NCI-H1694 (cell line): ENCODE measurements at regions not wholly inside any gene's neighbourhood (a gene's known extent, or its start where the extent isn't known, plus 50 kb on each side); places are given as distances from the start of the nearest gene placed in this dataset.
"Not testable (repeated sequence)": the region's sequence is repeated elsewhere in the genome, so short reads cannot be mapped to it uniquely, and the experiment has no call there.

Source experiments
- DNase-seq: peaks from one replicate; lab custom pipeline; 2025; lab: John Stamatoyannopoulos, UW

DNA sequence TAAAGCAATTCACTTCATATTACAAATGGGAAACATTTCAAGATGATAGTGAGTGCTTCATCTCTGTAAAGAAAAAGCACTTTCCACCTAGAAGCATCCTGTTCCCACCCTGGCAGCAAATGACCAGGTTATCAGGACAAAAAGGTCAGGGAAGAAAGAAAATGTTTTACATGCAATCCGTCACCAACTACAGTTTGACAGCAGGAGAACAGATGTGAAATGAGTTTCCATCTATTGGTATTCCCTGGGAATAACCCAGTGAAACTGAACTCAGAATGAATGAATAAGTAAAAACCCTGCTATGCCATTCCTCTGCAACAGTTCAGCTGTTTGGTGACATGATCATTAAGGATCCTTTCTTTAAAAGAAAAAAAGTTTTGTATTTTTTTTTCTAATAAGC lies 67.6 kb downstream of the HTR1A start:
- DNase-seq = no peak

DNA sequence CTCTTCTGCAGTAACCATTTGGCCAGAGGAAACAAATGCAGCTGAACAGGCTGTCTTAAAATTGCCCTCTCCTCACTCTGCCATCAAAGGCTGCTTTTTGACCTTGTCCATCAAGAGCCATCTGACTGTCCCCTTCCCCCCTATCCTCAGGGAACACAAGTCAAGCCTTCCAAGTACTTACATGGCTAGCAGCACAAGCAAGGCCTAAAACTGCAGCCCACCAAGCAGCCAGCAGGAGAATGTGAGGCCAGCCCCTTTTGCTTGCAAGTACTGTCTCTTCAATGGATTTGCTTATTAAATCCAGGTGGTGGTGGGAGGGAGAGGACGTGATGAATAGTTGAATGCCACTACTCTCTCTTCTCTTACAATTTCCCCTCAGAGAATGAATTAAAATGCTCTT lies 83.5 kb downstream of the HTR1A start:
- DNase-seq = no peak

DNA sequence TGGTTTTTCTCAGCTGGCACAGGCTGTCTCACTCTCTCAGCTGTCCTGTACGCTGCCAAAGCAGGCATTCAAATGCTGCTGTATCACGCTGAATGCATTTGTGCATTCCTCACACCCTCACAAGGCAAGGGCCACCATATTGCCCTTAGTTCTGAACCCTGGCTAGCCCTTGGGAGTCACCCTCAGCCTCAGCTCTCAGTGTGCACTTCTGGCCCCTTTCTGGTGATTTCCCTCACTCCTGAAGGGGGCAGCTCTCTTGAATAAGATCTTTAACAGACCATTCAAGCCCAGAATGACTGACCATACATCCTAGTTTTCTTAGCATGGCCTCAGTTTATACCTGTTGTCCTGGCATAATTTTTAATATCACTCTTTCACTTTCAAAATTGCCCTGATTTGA lies 84.3 kb downstream of the HTR1A start:
- no peak for DNase-seq

DNA sequence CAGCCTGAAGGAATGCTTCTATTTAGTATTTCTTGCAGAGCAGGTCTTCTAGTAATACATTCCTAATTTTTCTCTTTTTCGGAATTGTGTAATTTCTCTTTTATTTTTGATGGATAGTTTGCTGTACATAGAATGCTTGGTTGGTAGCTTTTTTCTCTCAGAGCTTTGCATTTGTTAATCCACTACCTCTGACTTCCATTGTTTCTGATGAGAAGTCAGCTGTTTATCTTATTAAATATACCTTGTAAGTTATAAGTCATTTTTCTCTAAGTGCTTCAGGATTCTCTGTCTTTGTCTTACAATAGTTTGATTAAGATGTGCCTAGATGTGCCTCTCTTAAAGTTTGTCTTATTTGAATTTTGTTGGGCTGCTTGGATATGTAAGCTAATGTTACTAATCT lies 101.9 kb downstream of the HTR1A start:
- no peak for DNase-seq

DNA sequence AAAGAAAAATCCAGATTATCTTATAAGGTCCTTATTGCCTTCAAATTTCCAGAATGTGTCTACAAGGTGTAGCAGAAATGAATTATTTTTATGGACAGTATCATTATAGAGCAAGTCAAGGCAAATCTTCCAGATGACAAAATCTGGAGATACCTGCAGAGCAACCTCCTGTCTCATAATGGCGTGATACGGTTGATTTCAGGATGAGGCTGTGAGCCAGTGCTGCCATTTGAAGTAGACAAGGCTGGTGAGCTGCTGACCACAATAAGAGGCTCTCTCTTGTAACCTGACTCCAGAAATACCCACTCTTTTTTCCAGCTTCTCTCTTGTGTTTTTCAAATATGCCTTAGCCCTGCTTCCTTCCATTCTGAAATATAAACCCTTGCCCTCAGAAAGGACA lies 108.2 kb downstream of the HTR1A start:
- DNase-seq = no peak

DNA sequence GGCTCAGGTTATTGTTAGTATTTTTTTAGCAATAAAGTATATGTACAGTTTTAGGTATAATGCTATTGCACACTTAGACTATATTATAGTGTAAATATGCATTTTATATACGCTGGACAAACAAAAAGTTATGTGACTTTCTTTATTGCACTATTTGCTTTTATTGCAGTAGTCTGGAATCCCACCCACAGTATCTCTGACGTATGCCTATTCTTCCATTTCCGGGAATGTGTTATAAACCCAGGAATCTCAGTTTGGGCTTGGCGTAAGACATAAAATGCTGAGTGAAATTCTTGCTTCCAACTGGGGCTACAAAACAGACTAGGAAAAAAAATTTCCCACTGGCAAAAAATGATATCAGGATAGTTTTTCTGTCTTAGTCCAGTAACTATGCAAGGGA lies 119.1 kb downstream of the HTR1A start:
- DNase-seq = no peak

DNA sequence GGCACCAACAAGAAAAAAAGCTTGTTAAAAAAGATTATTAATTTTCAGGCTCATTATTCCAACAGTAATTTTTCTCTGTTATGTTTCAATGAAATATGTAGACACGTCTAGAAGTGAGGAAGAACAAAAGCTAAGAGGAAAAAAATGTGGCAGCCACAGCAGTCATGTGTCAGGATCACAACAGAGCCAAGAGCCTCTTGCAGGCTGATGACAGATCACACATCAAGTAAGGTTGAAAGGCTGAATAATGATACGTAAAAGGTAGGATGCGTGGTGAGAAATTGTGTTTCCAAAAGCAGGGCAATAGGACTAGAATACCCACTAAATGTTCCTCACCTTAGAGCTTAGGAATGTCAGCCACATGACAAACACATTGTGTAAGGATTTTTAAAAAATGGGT lies 124.8 kb downstream of the HTR1A start:
- DNase-seq = no peak

DNA sequence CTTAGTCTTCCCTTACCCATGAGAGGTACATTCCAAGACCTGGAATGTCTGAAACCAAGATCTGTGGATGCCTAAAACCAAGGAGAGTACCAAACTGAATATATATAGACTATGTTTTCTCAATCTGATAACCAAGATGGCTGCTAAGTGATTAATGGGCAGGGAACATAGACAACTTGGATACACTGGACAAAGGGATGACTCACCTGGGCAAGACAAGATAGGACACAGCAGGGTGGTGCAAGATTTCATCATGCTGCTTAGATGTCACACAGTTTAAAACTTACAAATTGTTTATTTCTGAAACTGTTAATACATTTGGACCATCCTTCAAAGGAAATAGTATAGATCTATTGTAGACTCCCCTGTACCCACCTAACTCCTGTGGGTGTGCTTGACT lies 130.9 kb downstream of the HTR1A start:
- DNase-seq = no peak

DNA sequence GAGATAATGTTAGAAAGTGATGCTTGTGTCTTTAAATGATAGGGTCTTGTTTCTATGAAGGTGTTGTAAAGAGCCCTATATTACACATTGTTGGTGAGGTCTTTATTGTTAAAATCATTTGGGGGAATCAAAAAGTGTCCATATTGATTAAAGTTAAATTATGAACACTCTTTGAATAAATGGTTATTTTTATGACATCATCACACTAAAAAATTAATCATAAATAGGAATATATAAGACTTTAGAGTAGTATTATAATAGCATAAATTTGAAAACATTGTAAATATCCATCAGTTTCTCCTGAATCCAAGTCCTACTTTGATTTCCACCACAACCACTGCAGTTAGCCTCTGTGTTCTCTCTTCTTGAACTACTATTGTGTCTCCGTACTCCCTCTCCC lies 136.3 kb downstream of the HTR1A start:
- DNase-seq = no peak

DNA sequence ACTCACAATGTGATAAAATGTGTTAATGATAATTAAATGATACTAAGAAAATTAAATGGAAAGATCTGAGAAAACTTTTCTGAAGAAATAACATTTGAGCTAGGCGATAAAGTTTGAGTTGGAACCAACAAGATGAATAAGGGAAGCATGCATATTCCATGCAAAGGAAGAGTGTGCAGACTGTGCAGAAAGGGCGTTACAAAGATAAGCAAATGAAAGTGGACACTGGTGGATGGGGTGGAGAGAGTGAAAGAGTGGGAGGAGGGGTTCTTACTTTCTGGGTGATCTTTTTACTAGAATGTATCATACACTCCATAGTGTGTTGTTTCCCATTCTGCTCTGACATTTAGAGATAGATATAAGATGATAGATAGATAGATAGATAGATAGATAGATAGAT lies 138.7 kb downstream of the HTR1A start:
- no peak for DNase-seq

DNA sequence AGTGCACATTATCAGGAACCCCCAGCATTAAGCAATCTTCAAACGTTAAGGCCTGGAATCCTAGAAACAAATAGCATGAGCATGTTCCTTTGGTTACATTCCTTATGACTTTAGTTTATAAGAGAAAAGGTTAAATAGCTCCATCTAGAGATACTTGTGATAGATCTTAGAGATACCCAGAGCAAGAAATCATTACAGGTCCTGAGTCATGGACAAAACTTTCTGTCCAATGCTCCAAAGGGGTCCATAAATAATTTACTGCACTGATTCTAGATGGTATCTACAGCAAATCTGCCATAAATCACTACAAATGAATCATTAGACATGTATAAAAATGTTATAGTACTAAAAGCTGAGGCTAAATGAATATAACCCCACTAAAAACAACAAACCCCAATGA lies 139.6 kb downstream of the HTR1A start:
- no peak for DNase-seq

DNA sequence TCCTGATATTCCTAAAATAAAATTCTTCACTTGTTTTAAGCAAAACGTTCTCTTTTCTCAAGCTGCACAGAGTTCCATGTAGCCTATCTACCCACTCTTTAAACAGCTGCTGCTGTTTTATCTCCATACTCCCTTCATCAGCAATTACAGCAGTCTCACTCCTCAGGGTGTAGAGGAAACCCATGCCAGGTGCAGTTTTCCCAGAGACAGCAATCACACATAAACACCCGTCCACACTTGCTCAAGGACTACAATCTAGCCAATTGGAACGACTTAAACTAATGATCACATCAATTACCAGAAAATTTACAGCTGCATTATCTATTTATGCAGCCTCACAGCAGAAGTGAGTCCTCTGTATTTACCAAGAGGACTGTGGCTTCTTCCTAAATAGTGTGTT lies 141.7 kb downstream of the HTR1A start:
- DNase-seq = no peak

DNA sequence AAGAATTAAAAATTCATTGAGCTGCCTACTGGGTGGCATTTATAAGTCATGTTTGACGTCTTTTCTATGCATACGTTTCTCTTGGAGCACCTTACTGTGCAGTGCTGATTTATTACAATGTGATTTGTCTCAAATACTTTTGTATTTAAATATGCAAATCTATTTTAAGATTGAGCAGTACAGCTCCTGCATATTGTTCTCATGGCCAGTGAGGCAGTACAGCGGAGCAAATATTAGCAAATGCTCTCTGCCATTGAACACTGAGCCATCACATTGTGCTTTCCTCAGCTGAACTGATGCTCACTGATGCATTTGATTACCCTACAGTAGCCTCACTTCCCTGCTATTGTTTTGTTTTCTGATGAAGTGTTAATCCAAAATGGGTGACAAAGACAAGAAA lies 149.6 kb downstream of the HTR1A start:
- DNase-seq = no peak

DNA sequence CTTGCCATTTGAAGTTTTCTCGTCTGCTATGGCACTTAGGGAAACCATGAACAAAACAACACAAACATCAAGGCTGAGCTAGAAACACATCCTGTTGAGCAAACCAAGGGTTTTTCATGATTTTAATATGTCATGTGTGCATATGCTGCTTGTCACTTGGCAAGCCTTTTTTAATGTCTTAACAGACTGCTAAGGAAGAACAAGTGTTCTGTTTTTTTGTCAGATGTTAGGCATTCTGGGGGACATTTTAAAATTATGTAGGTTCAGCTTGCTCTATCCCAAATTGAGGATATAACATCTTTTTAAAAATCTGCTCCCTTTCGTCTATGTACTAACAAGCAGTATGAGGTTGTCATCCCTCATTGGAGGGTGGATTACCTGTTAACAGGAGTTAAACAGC lies 150.3 kb downstream of the HTR1A start:
- no peak for DNase-seq

DNA sequence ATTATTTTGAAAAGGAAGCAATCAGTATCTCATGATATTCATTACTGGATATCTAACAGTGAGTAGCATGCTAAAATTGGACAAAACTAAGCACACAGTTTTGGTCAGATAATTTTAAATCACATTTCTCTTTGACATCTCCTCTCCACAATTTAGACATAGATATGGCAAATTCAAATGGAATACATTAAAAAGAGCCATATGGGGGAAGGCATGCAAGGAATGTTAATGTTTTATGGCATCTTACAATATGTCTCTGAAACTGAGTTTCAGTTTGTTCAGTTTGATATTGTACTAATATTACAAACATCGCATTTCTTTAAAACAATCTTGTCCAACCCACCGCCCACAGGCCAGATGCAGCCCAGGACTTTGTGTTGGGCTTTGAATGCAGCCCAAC lies 151.0 kb downstream of the HTR1A start:
- no peak for DNase-seq

DNA sequence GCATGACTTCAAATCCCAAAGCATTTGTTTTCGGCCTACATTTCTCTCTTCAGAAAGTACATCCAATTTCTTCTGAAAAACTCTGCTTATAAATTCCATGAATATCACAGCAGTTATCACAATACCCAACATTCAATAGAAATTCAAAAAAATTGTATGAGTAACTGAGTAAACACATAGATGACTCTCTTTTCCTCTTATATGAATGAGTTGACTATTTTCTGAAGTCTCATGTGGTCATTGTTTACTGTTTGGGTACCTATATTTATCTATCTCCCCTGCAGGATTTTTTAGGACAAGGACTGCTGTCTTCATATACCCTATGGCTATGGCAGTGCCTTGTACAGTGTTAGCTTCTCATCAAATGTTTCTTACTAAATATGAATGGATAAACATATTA lies 157.1 kb downstream of the HTR1A start:
- DNase-seq = no peak

DNA sequence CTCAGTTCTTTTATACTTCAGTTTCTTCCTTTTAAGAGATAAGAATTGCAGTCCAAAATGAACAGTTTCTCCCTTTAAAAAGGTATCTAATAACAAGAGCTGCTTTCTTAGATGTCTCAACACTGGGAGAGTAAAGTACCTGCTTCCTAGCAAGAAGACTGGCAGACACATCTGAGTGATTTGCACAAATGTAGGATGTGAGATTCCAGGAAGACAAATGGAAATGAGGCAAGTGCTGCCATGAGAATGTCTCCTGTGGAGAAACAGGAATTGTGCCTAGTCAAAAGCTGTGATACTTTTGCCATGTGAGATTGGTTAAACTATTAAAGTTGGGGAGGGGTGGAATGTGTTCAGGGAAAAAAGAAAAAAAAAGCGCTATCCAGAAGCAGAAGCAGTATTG lies 159.1 kb downstream of the HTR1A start:
- DNase-seq = no peak

DNA sequence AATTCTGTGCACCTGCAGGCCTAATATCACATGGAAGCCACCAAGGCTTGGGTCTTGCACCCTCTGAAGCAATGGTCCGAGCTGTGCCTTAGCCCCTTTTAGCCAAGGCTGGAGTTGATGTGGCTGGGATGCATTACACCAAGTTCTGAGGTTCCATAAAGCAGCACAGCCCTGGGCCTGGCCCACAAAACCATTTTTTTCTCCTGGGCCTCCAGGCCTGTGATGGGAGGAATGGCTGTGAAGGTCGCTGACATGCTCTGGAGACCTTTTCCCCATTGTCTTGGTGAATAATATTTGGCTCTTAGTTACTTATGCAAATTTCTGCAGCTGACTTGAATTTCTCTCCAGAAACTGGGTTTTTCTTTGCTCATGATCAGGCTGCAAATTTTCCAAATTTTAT lies 167.3 kb downstream of the HTR1A start:
- DNase-seq = no peak

DNA sequence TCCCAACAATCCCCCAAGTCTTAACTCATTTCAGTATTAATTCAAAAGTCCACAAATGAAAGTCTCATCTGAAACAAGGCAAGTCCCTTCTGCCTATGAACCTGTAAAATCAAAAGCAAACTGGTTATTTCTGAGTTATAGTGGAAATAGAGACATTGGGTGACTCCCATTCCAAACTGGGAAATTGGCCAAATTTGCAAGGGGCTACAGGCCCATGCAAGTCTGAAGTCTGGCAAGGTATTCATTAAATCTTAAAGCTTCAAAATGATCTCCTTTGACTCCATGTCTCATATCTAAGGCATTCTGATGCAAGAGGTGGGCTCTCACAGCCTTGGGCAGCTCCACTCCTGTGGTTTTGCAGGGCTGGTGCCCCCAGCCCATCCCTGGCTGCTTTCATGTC lies 167.9 kb downstream of the HTR1A start:
- no peak for DNase-seq

DNA sequence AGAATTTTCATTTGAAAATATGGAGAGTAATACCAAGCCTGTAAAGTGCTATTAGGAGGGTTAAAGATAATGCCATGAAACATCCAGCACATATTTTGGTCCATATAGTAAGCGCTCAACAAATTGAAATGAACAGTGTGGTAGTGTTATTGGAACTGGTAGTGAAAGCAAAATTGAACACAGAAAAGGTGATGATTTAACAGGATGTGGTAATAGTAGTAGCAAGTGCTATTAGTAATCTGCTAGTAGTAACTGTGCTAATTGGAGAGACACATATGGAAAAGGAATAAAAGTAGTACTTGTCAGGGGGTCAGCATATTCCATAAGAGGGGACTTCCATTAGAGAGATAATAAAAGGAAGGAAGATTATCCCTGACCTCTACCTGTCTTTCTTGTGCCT lies 187.3 kb downstream of the HTR1A start:
- DNase-seq = no peak

DNA sequence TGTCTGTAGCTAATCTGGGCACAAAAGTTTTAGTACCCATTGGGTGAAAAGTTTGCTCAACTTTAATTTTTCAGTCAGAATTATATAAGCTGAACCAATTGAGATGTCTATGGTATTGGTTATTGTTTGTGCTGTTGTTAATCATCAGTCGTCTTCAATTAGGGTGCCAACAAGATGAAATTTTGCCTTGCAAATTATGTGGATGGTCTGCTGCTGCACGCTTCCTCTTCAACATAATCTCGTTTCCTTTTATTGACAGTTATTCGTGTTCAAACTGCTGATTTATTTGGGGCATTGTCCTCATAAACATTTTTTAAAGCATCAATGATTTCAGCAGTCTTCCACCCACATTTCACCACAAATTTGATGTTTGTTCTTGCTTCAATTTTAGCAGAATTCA lies 194.0 kb downstream of the HTR1A start:
- no peak for DNase-seq

DNA sequence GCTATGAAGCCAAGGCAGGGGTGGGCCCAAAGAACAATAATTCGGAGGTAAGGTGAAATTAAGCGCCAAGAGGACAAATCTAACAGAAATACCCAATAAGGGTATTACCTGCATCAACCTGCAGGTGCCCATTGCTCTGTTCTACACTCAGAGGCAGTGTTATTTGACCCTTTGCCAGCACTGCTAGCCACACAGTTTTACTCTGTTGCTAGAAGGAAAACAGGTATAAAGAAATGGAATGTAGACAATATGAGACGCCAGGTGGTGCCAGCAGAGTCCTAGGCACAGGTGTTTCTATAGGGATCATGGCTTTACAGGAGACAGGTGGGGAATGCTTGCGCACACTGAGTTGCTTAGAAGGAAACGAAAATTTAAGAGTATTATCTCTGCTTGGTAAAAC lies 201.3 kb downstream of the HTR1A start:
- no peak for DNase-seq

DNA sequence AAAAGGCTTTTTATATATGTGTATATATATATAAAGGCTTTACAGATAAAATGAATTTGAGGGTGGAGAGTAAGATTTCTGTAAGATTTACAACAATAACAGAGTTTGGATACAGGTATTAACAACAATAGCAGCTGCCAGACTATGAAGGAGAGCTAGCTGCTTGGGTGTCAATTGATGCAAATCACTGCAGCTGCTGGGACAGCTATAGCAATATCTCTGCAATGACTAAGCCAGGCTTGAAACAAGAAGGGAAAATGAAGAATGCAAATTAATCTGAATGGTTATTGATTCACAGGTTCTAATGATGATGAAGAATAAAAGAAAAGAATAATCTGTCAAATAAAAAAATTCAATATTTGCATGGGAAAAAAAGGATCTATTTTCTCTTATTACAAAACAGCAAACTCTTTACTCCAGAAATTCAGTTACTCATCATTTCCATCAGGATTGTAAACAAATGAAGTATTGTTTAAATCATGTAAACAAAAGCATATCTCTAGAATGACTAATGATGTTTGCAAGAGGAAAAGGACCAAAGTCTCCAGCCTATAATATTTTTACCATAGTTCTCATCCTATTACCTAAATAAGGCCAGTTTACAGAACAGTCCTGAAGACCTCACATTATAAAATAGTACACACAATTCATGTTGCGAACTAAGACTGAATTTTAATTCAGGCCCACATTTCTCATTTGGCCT lies 219.0 kb downstream of the HTR1A start:
- DNase-seq = no peak

DNA sequence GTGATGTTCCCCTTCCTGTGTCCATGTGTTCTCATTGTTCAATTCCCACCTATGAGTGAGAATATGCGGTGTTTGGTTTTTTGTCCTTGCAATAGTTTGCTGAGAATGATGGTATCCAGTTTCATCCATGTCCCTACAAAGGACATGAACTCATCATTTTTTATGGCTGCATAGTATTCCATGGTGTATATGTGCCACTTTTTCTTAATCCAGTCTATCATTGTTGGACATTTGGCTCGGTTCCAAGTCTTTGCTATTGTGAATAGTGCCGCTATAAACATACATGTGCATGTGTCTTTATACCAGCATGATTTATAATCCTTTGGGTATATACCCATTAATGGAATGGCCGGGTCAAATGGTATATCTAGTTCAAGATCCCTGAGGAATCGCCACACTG lies 229.4 kb downstream of the HTR1A start:
- not testable (repeated sequence) for DNase-seq

DNA sequence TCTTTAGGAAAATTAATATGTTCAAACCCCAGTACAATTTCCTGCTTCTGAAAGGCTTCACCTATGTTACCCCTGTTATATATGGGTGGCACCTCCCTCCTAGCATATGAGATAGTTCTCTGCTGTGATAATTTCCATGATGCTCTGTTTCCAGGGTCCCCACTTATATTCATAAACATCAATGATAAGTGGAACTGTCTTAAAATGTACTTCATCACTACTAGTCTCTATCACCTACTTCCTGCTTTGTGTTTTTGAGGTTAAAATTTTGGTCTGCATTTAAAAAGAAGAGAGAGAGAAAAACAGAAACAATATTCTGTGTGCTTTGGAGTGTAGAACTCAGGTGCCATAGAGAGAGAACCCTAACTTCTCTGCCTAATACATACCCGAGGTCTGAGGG lies 234.7 kb downstream of the HTR1A start:
- no peak for DNase-seq
